IMR-90 (cell line): ENCODE measurements at regions not wholly inside any gene's neighbourhood (a gene's known extent, or its start where the extent isn't known, plus 50 kb on each side); places are given as distances from the start of the nearest gene placed in this dataset.

Source experiments
- ATAC-seq: fragments of 200-7000 bp; cut with Tn5 transposase; 2 replicates; pipeline ENCODE4 v1.9.1; 2020; ENCODE audit warnings: low read depth, mild to moderate bottlenecking, moderate library complexity
- BruUV-seq: library from RNA; stranded (reverse); fragments of 400-500 nt; replicated peaks from 2 replicates; lab custom pipeline; 2021; lab: Mats Ljungman, UMichigan
- CTCF ChIA-PET: fragments of 300-600 bp; formaldehyde crosslinking; extraction: SDS; loops from one replicate; lab custom pipeline; 2021; ENCODE audit warnings: antibody characterized with exemption; lab: Yijun Ruan, JAX
- POLR2A ChIA-PET: fragments of 300-600 bp; sonication (Branson Sonifier 250); formaldehyde crosslinking; loops from one replicate; lab custom pipeline; 2022; ENCODE audit warnings: antibody characterized with exemption; ENCODE audit not compliant: unreplicated experiment; lab: Charles Lee
- DNase-seq: peaks from one replicate; pipeline ENCODE4 v3.0.0; 2013
- H2AFZ ChIP-seq: replicated peaks from 2 replicates; pipeline ENCODE3; 2013; ENCODE audit warnings: low read length, mild to moderate bottlenecking; ENCODE audit not compliant: poor library complexity
- H2AK5ac ChIP-seq: 2 replicates; pipeline ENCODE4 v1.6.1; 2013; ENCODE audit warnings: low read depth, low read length, inconsistent platforms
- H2AK9ac ChIP-seq: replicated peaks from 2 replicates; pipeline ENCODE3; 2013; ENCODE audit warnings: mild to moderate bottlenecking, low read depth, low read length, moderate library complexity; ENCODE audit not compliant: poor library complexity
- H2BK120ac ChIP-seq: 2 replicates; pipeline ENCODE4 v1.6.1; 2013; ENCODE audit warnings: low read depth, low read length, inconsistent platforms
- H2BK15ac ChIP-seq: 3 replicates; pipeline ENCODE4 v1.6.1; 2013; ENCODE audit warnings: low read depth, low read length, inconsistent platforms
- H2BK20ac ChIP-seq: 2 replicates; pipeline ENCODE4 v1.6.1; 2013; ENCODE audit warnings: low read depth, mild to moderate bottlenecking, inconsistent platforms, low read length, moderate library complexity
- H2BK5ac ChIP-seq: 2 replicates; pipeline ENCODE4 v1.6.1; 2013; ENCODE audit warnings: mild to moderate bottlenecking, low read depth, low read length, inconsistent platforms; ENCODE audit not compliant: poor library complexity, severe bottlenecking
- H3K14ac ChIP-seq: replicated peaks from 2 replicates; pipeline ENCODE4 v1.6.1; 2013; ENCODE audit warnings: low read depth, low read length, inconsistent platforms
- H3K18ac ChIP-seq: 2 replicates; pipeline ENCODE4 v1.6.1; 2013; ENCODE audit warnings: low read depth, low read length, control low read depth
- H3K23ac ChIP-seq: 2 replicates; pipeline ENCODE4 v1.6.1; 2013; ENCODE audit warnings: low read depth, low read length, inconsistent platforms
- H3K27ac ChIP-seq: 2 replicates; pipeline ENCODE4 v1.5.1; 2013; ENCODE audit warnings: mild to moderate bottlenecking, control low read depth, low read length; ENCODE audit not compliant: insufficient read depth
- H3K27me3 ChIP-seq: 2 replicates; pipeline ENCODE4 v1.6.1; 2013; ENCODE audit warnings: low read length; ENCODE audit not compliant: control insufficient read depth, insufficient read depth
- H3K36me3 ChIP-seq: 2 replicates; pipeline ENCODE4 v1.6.1; 2013; ENCODE audit warnings: low read length, mixed read lengths; ENCODE audit not compliant: control insufficient read depth, insufficient read depth
- H3K4ac ChIP-seq: 2 replicates; pipeline ENCODE4 v1.6.1; 2013; ENCODE audit warnings: low read depth, low read length, inconsistent platforms
- H3K4me1 ChIP-seq: 2 replicates; pipeline ENCODE4 v1.6.1; 2013; ENCODE audit warnings: low read length, mixed read lengths; ENCODE audit not compliant: control insufficient read depth, insufficient read depth
- H3K4me2 ChIP-seq: 2 replicates; pipeline ENCODE4 v1.6.1; 2013; ENCODE audit warnings: low read depth, mild to moderate bottlenecking, control low read depth, low read length, moderate library complexity
- H3K4me3 ChIP-seq: 2 replicates; pipeline ENCODE4 v1.5.1; 2013; ENCODE audit warnings: low read depth, mild to moderate bottlenecking, control low read depth, low read length, moderate library complexity; ENCODE audit not compliant: insufficient read depth
- H3K56ac ChIP-seq: 2 replicates; pipeline ENCODE4 v1.6.1; 2013; ENCODE audit warnings: low read length, inconsistent platforms; ENCODE audit not compliant: insufficient read depth; ENCODE audit errors: extremely low read depth
- H3K79me1 ChIP-seq, 2 experiments: 2 replicates each; pipeline ENCODE4 v1.6.1; 2013; ENCODE audit warnings: low read length in 2 of 2, inconsistent platforms in 1 of 2, low read depth in 1 of 2
- H3K9ac ChIP-seq: 2 replicates; pipeline ENCODE4 v1.6.1; 2013; ENCODE audit warnings: low read depth, low read length, control low read depth
- H3K9me1 ChIP-seq: 2 replicates; pipeline ENCODE4 v1.6.1; 2013; ENCODE audit warnings: low read length, inconsistent platforms; ENCODE audit not compliant: insufficient read depth
- H3K9me3 ChIP-seq: 2 replicates; pipeline ENCODE4 v1.6.1; 2013; ENCODE audit warnings: low read length; ENCODE audit not compliant: control insufficient read depth, insufficient read depth
- H4K20me1 ChIP-seq: 2 replicates; pipeline ENCODE4 v1.6.1; 2013; ENCODE audit warnings: low read length, inconsistent platforms; ENCODE audit not compliant: insufficient read depth
- H4K5ac ChIP-seq: 2 replicates; pipeline ENCODE4 v1.6.1; 2013; ENCODE audit warnings: mild to moderate bottlenecking, low read depth, low read length, control low read depth
- H4K8ac ChIP-seq, 2 experiments: 2 replicates each; pipeline ENCODE4 v1.6.1; 2013; ENCODE audit warnings: low read depth in 2 of 2, low read length in 2 of 2, control low read depth in 1 of 2, inconsistent platforms in 1 of 2
- H4K91ac ChIP-seq: 2 replicates; pipeline ENCODE4 v1.6.1; 2013; ENCODE audit warnings: low read depth, low read length, inconsistent platforms; ENCODE audit not compliant: insufficient read depth
- BHLHE40 ChIP-seq: fragments of 150-350 bp; IDR thresholded peaks from 2 replicates; pipeline ENCODE4 v1.6.1; 2016; ENCODE audit warnings: mild to moderate bottlenecking, low read depth, low read length
- CEBPB ChIP-seq: IDR thresholded peaks from 2 replicates; pipeline ENCODE4 v1.6.1; 2012; ENCODE audit warnings: low read depth, low read length, improper control_type of control experiment
- CHD1 ChIP-seq: IDR thresholded peaks from 2 replicates; pipeline ENCODE4 v1.6.1; 2012; ENCODE audit warnings: low read depth, low read length, improper control_type of control experiment
- FOS ChIP-seq: fragments of 150-350 bp; IDR thresholded peaks from 2 replicates; pipeline ENCODE4 v1.6.1; 2016; ENCODE audit warnings: low read depth, low read length
- MAFK ChIP-seq: IDR thresholded peaks from 2 replicates; pipeline ENCODE4 v1.6.1; 2012; ENCODE audit warnings: low read depth, low read length, improper control_type of control experiment
- MAZ ChIP-seq: IDR thresholded peaks from 2 replicates; pipeline ENCODE4 v1.6.1; 2012; ENCODE audit warnings: low read depth, mild to moderate bottlenecking, low read length, improper control_type of control experiment, moderate library complexity, borderline replicate concordance
- MXI1 ChIP-seq: IDR thresholded peaks from 2 replicates; pipeline ENCODE4 v1.6.1; 2012; ENCODE audit warnings: low read depth, mild to moderate bottlenecking, low read length, moderate library complexity, borderline replicate concordance
- NFE2L2 ChIP-seq: fragments of 150-350 bp; IDR thresholded peaks from 2 replicates; pipeline ENCODE4 v1.6.1; 2016; ENCODE audit warnings: low read depth, mild to moderate bottlenecking, low read length
- POLR2A ChIP-seq: IDR thresholded peaks from 2 replicates; pipeline ENCODE4 v1.6.1; 2012; ENCODE audit warnings: mild to moderate bottlenecking, low read depth, low read length
- RAD21 ChIP-seq: IDR thresholded peaks from 2 replicates; pipeline ENCODE4 v1.6.1; 2012; ENCODE audit warnings: low read length, improper control_type of control experiment
- RCOR1 ChIP-seq: IDR thresholded peaks from 2 replicates; pipeline ENCODE4 v1.6.1; 2012; ENCODE audit warnings: mild to moderate bottlenecking, low read length, improper control_type of control experiment; ENCODE audit not compliant: insufficient replicate concordance
- RFX5 ChIP-seq: IDR thresholded peaks from 2 replicates; pipeline ENCODE4 v1.8.0; 2012; ENCODE audit warnings: low read depth, mild to moderate bottlenecking, low read length, moderate library complexity
- SMC3 ChIP-seq: fragments of 150-350 bp; IDR thresholded peaks from 2 replicates; pipeline ENCODE4 v1.6.1; 2016; ENCODE audit warnings: low read depth, mild to moderate bottlenecking, antibody characterized with exemption, low read length, moderate library complexity
- USF2 ChIP-seq: fragments of 150-350 bp; IDR thresholded peaks from 2 replicates; pipeline ENCODE4 v1.6.1; 2017; ENCODE audit warnings: mild to moderate bottlenecking, antibody characterized with exemption, low read length, low read depth
- WGBS, 2 experiments: methylation state at CpG; one replicate each; pipeline versions ENCODE4 v1.1.5 to v1.1.7; 2013; ENCODE audit warnings: missing lambda C conversion rate in 2 of 2; ENCODE audit not compliant: insufficient read length in 1 of 2; ENCODE audit errors: extremely low coverage in 2 of 2; 5-methylcytosine and 5-hydroxymethylcytosine counted together
- dilution Hi-C: fragments of 300-500 bp; cut with HindIII; formaldehyde crosslinking; loops from one replicate; pipeline ENCODE4 v1.14.3; 2018; ENCODE audit warnings: low sequenced_read_pairs; ENCODE audit not compliant: unreplicated experiment
- in situ Hi-C: fragments of 300-500 bp; cut with MboI; formaldehyde crosslinking; loops from 3 replicates; pipeline ENCODE4 v1.14.3; 2019; ENCODE audit warnings: low sequenced_read_pairs, inconsistent platforms, mixed read lengths
- intact Hi-C: fragments of 100-400 bp; cut with micrococcal nuclease; formaldehyde crosslinking; loops from 2 replicates; pipeline ENCODE4 v1.10.0; 2022
- TF ChIP-seq, protein P1 (sequence below): conservative IDR thresholded peaks from 2 replicates; pipeline ENCODE4 v1.5.1; 2012; ENCODE audit warnings: mild to moderate bottlenecking, low read depth, low read length, improper control_type of control experiment
- TF ChIP-seq, protein P2 (sequence below): fragments of 150-350 bp; IDR thresholded peaks from 2 replicates; pipeline ENCODE4 v1.6.1; 2016; ENCODE audit warnings: low read depth, mild to moderate bottlenecking, low read length, moderate library complexity, borderline replicate concordance

GRCh38 chr3:3696345-3696744, 102.9 kb upstream of the LRRN1 start:
- no peaks in the 10 kb centered on the region for H3K4me1 ChIP-seq
- no peak overlapping the region for H3K4me3 ChIP-seq
- H2BK120ac ChIP-seq, result no peak overlapping the region
- no peak overlapping the region for H3K14ac ChIP-seq
- H2BK20ac ChIP-seq, result no peak overlapping the region
- H4K5ac ChIP-seq, result no peak overlapping the region
- H3K56ac ChIP-seq, result no peak overlapping the region
- BruUV-seq, result no TSS peak
- H4K20me1 ChIP-seq, result no peaks in the 10 kb centered on the region
- TF ChIP-seq, protein P1, sequence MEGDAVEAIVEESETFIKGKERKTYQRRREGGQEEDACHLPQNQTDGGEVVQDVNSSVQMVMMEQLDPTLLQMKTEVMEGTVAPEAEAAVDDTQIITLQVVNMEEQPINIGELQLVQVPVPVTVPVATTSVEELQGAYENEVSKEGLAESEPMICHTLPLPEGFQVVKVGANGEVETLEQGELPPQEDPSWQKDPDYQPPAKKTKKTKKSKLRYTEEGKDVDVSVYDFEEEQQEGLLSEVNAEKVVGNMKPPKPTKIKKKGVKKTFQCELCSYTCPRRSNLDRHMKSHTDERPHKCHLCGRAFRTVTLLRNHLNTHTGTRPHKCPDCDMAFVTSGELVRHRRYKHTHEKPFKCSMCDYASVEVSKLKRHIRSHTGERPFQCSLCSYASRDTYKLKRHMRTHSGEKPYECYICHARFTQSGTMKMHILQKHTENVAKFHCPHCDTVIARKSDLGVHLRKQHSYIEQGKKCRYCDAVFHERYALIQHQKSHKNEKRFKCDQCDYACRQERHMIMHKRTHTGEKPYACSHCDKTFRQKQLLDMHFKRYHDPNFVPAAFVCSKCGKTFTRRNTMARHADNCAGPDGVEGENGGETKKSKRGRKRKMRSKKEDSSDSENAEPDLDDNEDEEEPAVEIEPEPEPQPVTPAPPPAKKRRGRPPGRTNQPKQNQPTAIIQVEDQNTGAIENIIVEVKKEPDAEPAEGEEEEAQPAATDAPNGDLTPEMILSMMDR, result no peak
- TF ChIP-seq, protein P2, sequence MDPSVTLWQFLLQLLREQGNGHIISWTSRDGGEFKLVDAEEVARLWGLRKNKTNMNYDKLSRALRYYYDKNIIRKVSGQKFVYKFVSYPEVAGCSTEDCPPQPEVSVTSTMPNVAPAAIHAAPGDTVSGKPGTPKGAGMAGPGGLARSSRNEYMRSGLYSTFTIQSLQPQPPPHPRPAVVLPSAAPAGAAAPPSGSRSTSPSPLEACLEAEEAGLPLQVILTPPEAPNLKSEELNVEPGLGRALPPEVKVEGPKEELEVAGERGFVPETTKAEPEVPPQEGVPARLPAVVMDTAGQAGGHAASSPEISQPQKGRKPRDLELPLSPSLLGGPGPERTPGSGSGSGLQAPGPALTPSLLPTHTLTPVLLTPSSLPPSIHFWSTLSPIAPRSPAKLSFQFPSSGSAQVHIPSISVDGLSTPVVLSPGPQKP, result no peak
- TF ChIP-seq MAFK, result no peak
- TF ChIP-seq RFX5, result no peak
- TF ChIP-seq SMC3, result no peak
- TF ChIP-seq NFE2L2, result no peak
- no peak for TF ChIP-seq CHD1
- no peak for TF ChIP-seq BHLHE40
- no peak for TF ChIP-seq RCOR1
- TF ChIP-seq FOS, result no peak
- TF ChIP-seq USF2, result no peak
- TF ChIP-seq CEBPB, result no peak
- TF ChIP-seq POLR2A, result no peak
- TF ChIP-seq RAD21, result no peak
- no peak for TF ChIP-seq MXI1
- TF ChIP-seq MAZ, result no peak
- DNase-seq, result no peak
- dilution Hi-C loops (no loop called here), intact Hi-C loops (no loop called here), in situ Hi-C loops (no loop called here)
- H2BK15ac ChIP-seq, result no peak overlapping the region
- no peak overlapping the region for H3K4me2 ChIP-seq
- H3K9ac ChIP-seq, result no peak overlapping the region
- H3K9me3 ChIP-seq, result peaks cover 17% of the 10 kb centered on the region
- no peak overlapping the region for H3K4ac ChIP-seq
- no peak overlapping the region for H3K23ac ChIP-seq
- H2BK5ac ChIP-seq, result no peak overlapping the region
- no peak overlapping the region for H3K18ac ChIP-seq
- no CpG with 5 or more reads among the region's 5 CpGs for WGBS, 2 experiments
- no peak overlapping the region for H2AFZ ChIP-seq
- H4K91ac ChIP-seq, result no peak overlapping the region
- CTCF ChIA-PET, result interaction anchor here (0.6 kb wide), 1 partner anchor 9 kb away, joined by 3 read pairs; no protein-coding TSS in a partner anchor
- H3K79me1 ChIP-seq, result no peaks in the 10 kb centered on the region
- no peak overlapping the region for H2AK5ac ChIP-seq
- POLR2A ChIA-PET, result no interaction called here
- no peaks in the 10 kb centered on the region for H3K27me3 ChIP-seq
- H3K36me3 ChIP-seq, result no peaks in the 10 kb centered on the region
- H4K8ac ChIP-seq, result no peak overlapping the region
- no peaks in the 10 kb centered on the region for H3K9me1 ChIP-seq
- no peak for ATAC-seq
- no peak overlapping the region for H3K27ac ChIP-seq
- H2AK9ac ChIP-seq, result no peak overlapping the region
